ENCODE measurements at regions not wholly inside any gene's neighbourhood (a gene's known extent, or its start where the extent isn't known, plus 50 kb on each side); places are given as distances from the start of the nearest gene placed in this dataset.
"Not testable (repeated sequence)": the region's sequence is repeated elsewhere in the genome, so short reads cannot be mapped to it uniquely, and the experiment has no call there.

- no peak for DNase-seq (ENCODE audit: low read depth in 1 of 2, low spot score in 1 of 2)
These were observed 436.5 kb upstream of the GALNTL6 start for GRCh38 chr4:171376724-171377123.

- no peak for DNase-seq (ENCODE audit: low read depth in 1 of 2, low spot score in 1 of 2)
These were observed 459.7 kb upstream of the GALNTL6 start for GRCh38 chr4:171353535-171353934.

GRCh38 chr4:171348090-171348489 lies 465.1 kb upstream of the GALNTL6 start:
- DNase-seq (ENCODE audit: low read depth in 1 of 2, low spot score in 1 of 2), result no peak

GRCh38 chr4:171342646-171343045 lies 470.6 kb upstream of the GALNTL6 start:
- no peak for DNase-seq (ENCODE audit: low read depth in 1 of 2, low spot score in 1 of 2)

- DNase-seq (ENCODE audit: low read depth in 1 of 2, low spot score in 1 of 2), result no peak
These were observed 472.9 kb upstream of the GALNTL6 start for GRCh38 chr4:171340258-171340657.

GRCh38 chr4:171334549-171334948 lies 478.7 kb upstream of the GALNTL6 start:
- no peak for DNase-seq (ENCODE audit: low read depth in 1 of 2, low spot score in 1 of 2)

- DNase-seq (ENCODE audit: low read depth in 1 of 2, low spot score in 1 of 2), result no peak
These were observed 504.5 kb upstream of the GALNTL6 start for GRCh38 chr4:171308661-171309060.

GRCh38 chr4:171298048-171298718 lies 515.0 kb upstream of the GALNTL6 start:
- DNase-seq (ENCODE audit: low read depth in 1 of 2, low spot score in 1 of 2), result not testable (repeated sequence)

GRCh38 chr4:171288816-171289432 lies 524.3 kb upstream of the GALNTL6 start:
- no peak for DNase-seq (ENCODE audit: low read depth in 1 of 2, low spot score in 1 of 2)

GRCh38 chr4:171281359-171281758 lies 531.8 kb upstream of the GALNTL6 start:
- DNase-seq (ENCODE audit: low read depth in 1 of 2, low spot score in 1 of 2), result no peak

- no peak for DNase-seq (ENCODE audit: low read depth in 1 of 2, low spot score in 1 of 2)
These were observed 534.1 kb upstream of the GALNTL6 start for GRCh38 chr4:171279131-171279530.

- no peak for DNase-seq (ENCODE audit: low read depth in 1 of 2, low spot score in 1 of 2)
These were observed 546.5 kb upstream of the GALNTL6 start for GRCh38 chr4:171266671-171267070.

GRCh38 chr4:171265190-171265818 lies 547.9 kb upstream of the GALNTL6 start:
- DNase-seq (ENCODE audit: low read depth in 1 of 2, low spot score in 1 of 2), result no peak

GRCh38 chr4:171256223-171256622 lies 557.0 kb upstream of the GALNTL6 start:
- no peak for DNase-seq (ENCODE audit: low read depth in 1 of 2, low spot score in 1 of 2)

- DNase-seq (ENCODE audit: low read depth in 1 of 2, low spot score in 1 of 2), result no peak
These were observed 566.3 kb upstream of the GALNTL6 start for GRCh38 chr4:171246948-171247347.

GRCh38 chr4:171242831-171243230 lies 570.4 kb upstream of the GALNTL6 start:
- DNase-seq (ENCODE audit: low read depth in 1 of 2, low spot score in 1 of 2), result no peak

GRCh38 chr4:171239196-171239595 lies 574.0 kb upstream of the GALNTL6 start:
- no peak for DNase-seq (ENCODE audit: low read depth in 1 of 2, low spot score in 1 of 2)

- DNase-seq (ENCODE audit: low read depth in 1 of 2, low spot score in 1 of 2), result no peak
These were observed 577.7 kb upstream of the GALNTL6 start for GRCh38 chr4:171235521-171235920.

- DNase-seq (ENCODE audit: low read depth in 1 of 2, low spot score in 1 of 2), result not testable (repeated sequence)
These were observed 583.9 kb upstream of the GALNTL6 start for GRCh38 chr4:171229354-171229753.

- no peak for DNase-seq (ENCODE audit: low read depth in 1 of 2, low spot score in 1 of 2)
These were observed 592.0 kb upstream of the GALNTL6 start for GRCh38 chr4:171221181-171221580.

GRCh38 chr4:171203425-171203824 lies 609.8 kb upstream of the GALNTL6 start:
- DNase-seq (ENCODE audit: low read depth in 1 of 2, low spot score in 1 of 2), result no peak

GRCh38 chr4:171202908-171203307 lies 610.3 kb upstream of the GALNTL6 start:
- no peak for DNase-seq (ENCODE audit: low read depth in 1 of 2, low spot score in 1 of 2)

- DNase-seq (ENCODE audit: low read depth in 1 of 2, low spot score in 1 of 2), result no peak
These were observed 626.5 kb upstream of the GALNTL6 start for GRCh38 chr4:171186700-171187099.
